ENCODE measurements at regions not wholly inside any gene's neighbourhood (a gene's known extent, or its start where the extent isn't known, plus 50 kb on each side); places are given as distances from the start of the nearest gene placed in this dataset.

DNA sequence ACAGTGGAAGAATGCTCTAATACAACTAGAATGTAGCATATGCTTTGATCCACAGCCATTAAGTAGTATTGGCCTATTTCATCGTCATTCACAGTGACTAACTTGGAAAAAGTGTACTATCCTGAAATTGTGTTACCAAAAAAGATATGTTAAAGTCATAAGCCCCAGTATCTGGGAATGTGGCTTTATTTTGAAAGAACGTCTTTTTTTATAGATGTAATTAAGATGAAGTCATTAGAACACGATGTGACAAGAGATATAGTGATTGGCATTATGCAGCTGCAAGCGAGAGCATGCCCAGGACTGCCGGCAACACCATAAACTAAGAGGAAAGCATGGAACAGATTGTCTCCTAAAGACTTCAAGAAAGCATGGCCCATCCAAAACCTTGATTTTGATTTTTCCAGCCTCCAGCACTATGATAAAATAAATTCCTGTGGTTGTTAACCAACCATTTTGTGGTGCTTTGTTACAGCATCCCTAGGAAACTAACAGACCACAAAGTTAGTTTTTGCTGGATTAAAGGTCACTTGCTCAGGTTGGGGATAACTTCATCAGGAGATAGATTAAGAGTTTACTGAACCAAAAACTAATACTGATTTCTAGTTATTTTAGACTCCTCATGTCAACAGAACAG is 870.6 kb upstream of the LRRC4C start:
- Histone ChIP-seq H3K9ac (ENCODE audit: insufficient read length, low read depth) (no peak overlapping the region), H3K4me1 (ENCODE audit: insufficient read depth, insufficient read length) (no peaks in the 10 kb centered on the region), H3K9me3 (ENCODE audit: insufficient read depth, low read length) (peaks cover 14% of the 10 kb centered on the region; the same call in 1 of the 2 replicates), H3K27me3 (ENCODE audit: insufficient read depth, insufficient read length) (no peaks in the 10 kb centered on the region), H3K36me3 (ENCODE audit: insufficient read depth, insufficient read length, low read length) (no peaks in the 10 kb centered on the region), H3K4me3 (ENCODE audit: insufficient read length, low read depth) (no peak overlapping the region)
- no peak for DNase-seq (ENCODE audit: low read depth, low spot score)
- TF ChIP-seq SUZ12 (IDR thresholded peaks at IDR 0.05; ENCODE audit: extremely low read depth, insufficient read depth, insufficient read length) (no peak), ZNF274 (IDR thresholded peaks at IDR 0.05; ENCODE audit: low read depth, low read length) (no peak), YY1 (IDR thresholded peaks at IDR 0.05; ENCODE audit: insufficient read depth, insufficient read length) (no peak)

- Histone ChIP-seq H3K27me3 (ENCODE audit: insufficient read depth, insufficient read length) (no peaks in the 10 kb centered on the region), H3K9ac (ENCODE audit: insufficient read length, low read depth) (no peak overlapping the region), H3K36me3 (ENCODE audit: insufficient read depth, insufficient read length, low read length) (no peaks in the 10 kb centered on the region), H3K9me3 (ENCODE audit: insufficient read depth, low read length) (peaks cover 12% of the 10 kb centered on the region; the same call in 1 of the 2 replicates), H3K4me1 (ENCODE audit: insufficient read depth, insufficient read length) (no peaks in the 10 kb centered on the region), H3K4me3 (ENCODE audit: insufficient read length, low read depth) (no peak overlapping the region)
- TF ChIP-seq SUZ12 (IDR thresholded peaks at IDR 0.05; ENCODE audit: extremely low read depth, insufficient read depth, insufficient read length), result no peak
- no peak for TF ChIP-seq ZNF274 (IDR thresholded peaks at IDR 0.05; ENCODE audit: low read depth, low read length)
- no peak for TF ChIP-seq YY1 (IDR thresholded peaks at IDR 0.05; ENCODE audit: insufficient read depth, insufficient read length)
- no peak for DNase-seq (ENCODE audit: low read depth, low spot score)
Measured at GRCh38 chr11:42337786-42338455, 878.5 kb upstream of the LRRC4C start.

DNA sequence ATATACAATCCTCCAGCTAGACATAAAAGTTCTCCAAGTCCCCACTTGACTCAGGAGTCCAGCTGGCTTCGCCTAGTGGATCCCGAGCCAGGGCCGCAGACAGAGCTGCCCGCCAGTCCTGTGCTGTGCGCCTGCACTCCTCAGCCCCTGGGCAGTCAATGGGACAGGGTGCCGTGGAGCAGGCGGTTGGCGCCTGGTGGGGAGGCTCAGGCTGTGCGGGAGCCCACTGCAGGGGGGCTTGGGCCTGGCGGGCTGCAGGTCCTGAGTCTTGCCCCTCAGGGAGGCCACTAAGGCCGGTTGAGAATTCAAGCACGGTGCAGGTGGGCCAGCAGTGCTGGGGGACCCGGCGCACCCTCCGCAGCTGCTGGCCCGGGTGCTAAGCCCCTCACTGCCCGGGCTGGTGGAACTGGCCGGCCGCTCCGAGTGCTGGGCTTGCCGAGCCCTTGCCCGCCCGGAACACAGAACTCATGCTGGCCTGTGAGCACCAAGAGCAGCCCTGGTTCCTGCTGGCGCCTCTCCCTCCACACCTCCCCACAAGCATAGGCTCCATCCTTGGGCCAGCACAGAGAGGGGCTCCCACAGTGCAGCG is 884.8 kb upstream of the LRRC4C start:
- TF ChIP-seq YY1 (IDR thresholded peaks at IDR 0.05; ENCODE audit: insufficient read depth, insufficient read length), result no peak
- TF ChIP-seq ZNF274 (IDR thresholded peaks at IDR 0.05; ENCODE audit: low read depth, low read length), result no peak
- no peak for TF ChIP-seq SUZ12 (IDR thresholded peaks at IDR 0.05; ENCODE audit: extremely low read depth, insufficient read depth, insufficient read length)
- H3K27me3 ChIP-seq (ENCODE audit: insufficient read depth, insufficient read length), result no peaks in the 10 kb centered on the region
- no peaks in the 10 kb centered on the region for H3K36me3 ChIP-seq (ENCODE audit: insufficient read depth, insufficient read length, low read length)
- no peak overlapping the region for H3K4me3 ChIP-seq (ENCODE audit: insufficient read length, low read depth)
- no peak for DNase-seq (ENCODE audit: low read depth, low spot score)
- H3K9ac ChIP-seq (ENCODE audit: insufficient read length, low read depth), result no peak overlapping the region
- H3K4me1 ChIP-seq (ENCODE audit: insufficient read depth, insufficient read length), result no peaks in the 10 kb centered on the region
- H3K9me3 ChIP-seq (ENCODE audit: insufficient read depth, low read length), result peaks cover 17% of the 10 kb centered on the region

DNA sequence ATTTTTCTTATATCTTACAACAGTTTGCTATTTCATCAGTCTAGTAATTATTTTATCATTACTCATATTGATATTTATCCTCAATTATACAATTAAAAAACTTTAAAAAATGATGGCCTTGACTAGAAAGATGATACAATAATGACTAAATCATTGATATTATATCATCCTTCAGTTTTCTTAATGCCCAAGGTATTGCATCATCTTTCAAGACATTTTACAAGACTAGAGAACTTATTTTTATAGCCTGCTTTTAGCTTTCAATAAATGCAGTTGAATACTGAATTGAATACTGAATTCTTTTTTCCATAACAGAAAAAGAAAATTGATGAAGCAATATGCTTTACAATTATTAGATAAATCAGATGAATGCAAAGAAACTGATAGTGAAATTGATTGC is 886.5 kb upstream of the LRRC4C start:
- Histone ChIP-seq H3K9me3 (ENCODE audit: insufficient read depth, low read length) (peaks cover 17% of the 10 kb centered on the region), H3K36me3 (ENCODE audit: insufficient read depth, insufficient read length, low read length) (no peaks in the 10 kb centered on the region), H3K4me1 (ENCODE audit: insufficient read depth, insufficient read length) (no peaks in the 10 kb centered on the region), H3K27me3 (ENCODE audit: insufficient read depth, insufficient read length) (no peaks in the 10 kb centered on the region), H3K9ac (ENCODE audit: insufficient read length, low read depth) (no peak overlapping the region), H3K4me3 (ENCODE audit: insufficient read length, low read depth) (no peak overlapping the region)
- no peak for TF ChIP-seq ZNF274 (IDR thresholded peaks at IDR 0.05; ENCODE audit: low read depth, low read length)
- TF ChIP-seq SUZ12 (IDR thresholded peaks at IDR 0.05; ENCODE audit: extremely low read depth, insufficient read depth, insufficient read length), result no peak
- no peak for TF ChIP-seq YY1 (IDR thresholded peaks at IDR 0.05; ENCODE audit: insufficient read depth, insufficient read length)
- no peak for DNase-seq (ENCODE audit: low read depth, low spot score)

- H3K9me3 ChIP-seq (ENCODE audit: insufficient read depth, low read length), result peaks cover 2% of the 10 kb centered on the region; the same call in 1 of the 2 replicates
- no peak overlapping the region for H3K4me3 ChIP-seq (ENCODE audit: insufficient read length, low read depth)
- H3K36me3 ChIP-seq (ENCODE audit: insufficient read depth, insufficient read length, low read length), result no peaks in the 10 kb centered on the region
- TF ChIP-seq YY1 (IDR thresholded peaks at IDR 0.05; ENCODE audit: insufficient read depth, insufficient read length) (no peak), SUZ12 (IDR thresholded peaks at IDR 0.05; ENCODE audit: extremely low read depth, insufficient read depth, insufficient read length) (no peak)
- DNase-seq (ENCODE audit: low read depth, low spot score), result no peak
- no peaks in the 10 kb centered on the region for H3K27me3 ChIP-seq (ENCODE audit: insufficient read depth, insufficient read length)
- H3K4me1 ChIP-seq (ENCODE audit: insufficient read depth, insufficient read length), result no peaks in the 10 kb centered on the region
- H3K9ac ChIP-seq (ENCODE audit: insufficient read length, low read depth), result no peak overlapping the region
Measured at GRCh38 chr11:42363701-42364100, 904.2 kb upstream of the LRRC4C start.

DNA sequence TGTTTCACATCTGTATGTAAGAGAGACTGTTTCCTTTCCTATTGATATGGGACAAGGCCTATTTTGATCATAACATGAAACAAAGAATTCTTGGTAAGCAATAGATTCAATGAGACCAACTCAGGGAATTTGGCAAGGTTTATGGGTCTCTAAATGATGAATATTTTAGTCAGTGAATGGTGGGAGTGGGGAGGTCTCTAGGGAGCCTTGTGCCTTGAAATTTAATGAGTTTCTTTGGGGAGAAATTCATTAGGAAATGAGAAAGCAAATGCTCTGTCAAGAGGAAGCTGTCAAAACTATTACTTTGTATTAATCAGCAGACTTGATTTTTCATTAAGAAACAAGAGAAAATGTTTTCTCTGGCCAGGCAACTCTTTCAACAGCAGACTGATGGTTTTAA is 921.7 kb upstream of the API5 start:
- Histone ChIP-seq H3K4me1 (ENCODE audit: insufficient read depth, insufficient read length) (no peaks in the 10 kb centered on the region), H3K9ac (ENCODE audit: insufficient read length, low read depth) (no peak overlapping the region), H3K36me3 (ENCODE audit: insufficient read depth, insufficient read length, low read length) (no peaks in the 10 kb centered on the region), H3K27me3 (ENCODE audit: insufficient read depth, insufficient read length) (no peaks in the 10 kb centered on the region), H3K9me3 (ENCODE audit: insufficient read depth, low read length) (no peaks in the 10 kb centered on the region), H3K4me3 (ENCODE audit: insufficient read length, low read depth) (no peak overlapping the region)
- TF ChIP-seq ZNF274 (IDR thresholded peaks at IDR 0.05; ENCODE audit: low read depth, low read length), result no peak
- no peak for TF ChIP-seq SUZ12 (IDR thresholded peaks at IDR 0.05; ENCODE audit: extremely low read depth, insufficient read depth, insufficient read length)
- no peak for TF ChIP-seq YY1 (IDR thresholded peaks at IDR 0.05; ENCODE audit: insufficient read depth, insufficient read length)
- no peak for DNase-seq (ENCODE audit: low read depth, low spot score)

- H3K9ac ChIP-seq (ENCODE audit: insufficient read length, low read depth), result no peak overlapping the region
- H3K4me3 ChIP-seq (ENCODE audit: insufficient read length, low read depth), result no peak overlapping the region
- no peaks in the 10 kb centered on the region for H3K36me3 ChIP-seq (ENCODE audit: insufficient read depth, insufficient read length, low read length)
- DNase-seq (ENCODE audit: low read depth, low spot score), result no peak
- H3K9me3 ChIP-seq (ENCODE audit: insufficient read depth, low read length), result no peaks in the 10 kb centered on the region
- H3K27me3 ChIP-seq (ENCODE audit: insufficient read depth, insufficient read length), result no peaks in the 10 kb centered on the region
- TF ChIP-seq ZNF274 (IDR thresholded peaks at IDR 0.05; ENCODE audit: low read depth, low read length) (no peak), YY1 (IDR thresholded peaks at IDR 0.05; ENCODE audit: insufficient read depth, insufficient read length) (no peak), SUZ12 (IDR thresholded peaks at IDR 0.05; ENCODE audit: extremely low read depth, insufficient read depth, insufficient read length) (no peak)
- no peaks in the 10 kb centered on the region for H3K4me1 ChIP-seq (ENCODE audit: insufficient read depth, insufficient read length)
Measured at GRCh38 chr11:42397483-42397882, 914.3 kb upstream of the API5 start.

All from NT2/D1 (cell line).